Endodermal cell (in vitro differentiated cells): ENCODE measurements at regions not wholly inside any gene's neighbourhood (a gene's known extent, or its start where the extent isn't known, plus 50 kb on each side); places are given as distances from the start of the nearest gene placed in this dataset.

ENCODE experiments used
- DNase-seq: peaks from one replicate; pipeline ENCODE4 v3.0.0-alpha.2; 2017
- H3K27ac ChIP-seq: 2 replicates; pipeline ENCODE4 v1.5.1; 2013; ENCODE audit warnings: mild to moderate bottlenecking, low read depth, low read length, moderate library complexity
- H3K27me3 ChIP-seq: 2 replicates; pipeline ENCODE4 v1.6.1; 2013; ENCODE audit warnings: mild to moderate bottlenecking, low read length, moderate library complexity; ENCODE audit not compliant: insufficient read depth, control insufficient read depth, poor library complexity, severe bottlenecking
- H3K36me3 ChIP-seq: 2 replicates; pipeline ENCODE4 v1.7.0; 2013; ENCODE audit warnings: mild to moderate bottlenecking, low read length, moderate library complexity; ENCODE audit not compliant: control insufficient read depth, insufficient read depth
- H3K4me1 ChIP-seq: one replicate; pipeline ENCODE4 v1.7.0; 2013; ENCODE audit warnings: low read length; ENCODE audit not compliant: control insufficient read depth, insufficient read depth
- H3K4me3 ChIP-seq: 2 replicates; pipeline ENCODE4 v1.5.1; 2013; ENCODE audit warnings: mild to moderate bottlenecking, low read length, moderate library complexity
- H3K9ac ChIP-seq: 2 replicates; pipeline ENCODE4 v1.6.1; 2013; ENCODE audit warnings: mild to moderate bottlenecking, low read length, moderate library complexity; ENCODE audit not compliant: poor library complexity, severe bottlenecking; ENCODE audit errors: extremely low read depth
- H3K9me3 ChIP-seq: 2 replicates; pipeline ENCODE4 v1.6.1; 2013; ENCODE audit warnings: mild to moderate bottlenecking, low read length, moderate library complexity; ENCODE audit not compliant: control insufficient read depth
- H3K27ac Mint-ChIP-seq: 2 replicates; pipeline ENCODE4 v1.8.0; 2020; ENCODE audit warnings: mixed read lengths
- H3K27me3 Mint-ChIP-seq: 2 replicates; pipeline ENCODE4 v1.8.0; 2021; ENCODE audit warnings: mild to moderate bottlenecking, mixed read lengths; ENCODE audit not compliant: insufficient read depth
- H3K36me3 Mint-ChIP-seq: 2 replicates; pipeline ENCODE4 v1.8.0; 2020; ENCODE audit warnings: low read depth, mixed read lengths
- H3K4me1 Mint-ChIP-seq: 2 replicates; pipeline ENCODE4 v1.8.0; 2020; ENCODE audit warnings: mixed read lengths
- H3K4me3 Mint-ChIP-seq: 2 replicates; pipeline ENCODE4 v1.8.0; 2020; ENCODE audit warnings: mild to moderate bottlenecking, moderate library complexity, mixed read lengths
- H3K9me3 Mint-ChIP-seq: 2 replicates; pipeline ENCODE4 v1.8.0; 2020; ENCODE audit warnings: mild to moderate bottlenecking, mixed read lengths
- WGBS, 2 experiments: methylation state at CpG; one replicate each; pipeline versions ENCODE4 v1.1.5 to v1.1.7; 2013; ENCODE audit warnings: missing lambda C conversion rate in 2 of 2, mixed read lengths in 1 of 2; ENCODE audit not compliant: insufficient coverage in 1 of 2, insufficient read length in 1 of 2; 5-methylcytosine and 5-hydroxymethylcytosine counted together
- TF ChIP-seq, protein P1 (sequence below): fragments of 200-600 bp; sonication (generic); conservative IDR thresholded peaks from 2 replicates; pipeline ENCODE4 v1.5.0; 2021; ENCODE audit warnings: antibody characterized with exemption, mild to moderate bottlenecking

DNA sequence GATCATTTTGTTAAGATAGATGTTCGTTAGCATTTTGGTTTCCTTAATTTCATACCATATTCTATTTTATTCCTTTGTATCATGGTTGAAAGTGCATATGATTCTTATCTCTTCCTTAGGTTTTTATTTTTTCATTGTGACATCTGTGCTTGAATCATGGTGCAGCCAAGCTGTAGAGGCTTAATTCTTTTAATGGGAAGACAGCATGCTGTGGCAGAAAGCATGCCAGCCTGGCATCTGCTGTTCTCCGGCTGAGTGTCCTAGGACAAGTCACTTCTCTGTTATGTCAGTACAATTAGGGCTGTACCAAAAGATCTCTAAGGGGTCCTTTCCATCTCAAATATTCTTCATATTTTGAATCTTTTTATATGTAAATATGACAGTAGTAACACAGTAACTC lies 68.5 kb upstream of the PMFBP1 start:
- H3K27me3 Mint-ChIP-seq: no peaks in the 10 kb centered on the region
- H3K4me3 Mint-ChIP-seq: no peak overlapping the region
- no peak overlapping the region for H3K27ac Mint-ChIP-seq
- Histone ChIP-seq H3K27me3 (no peaks in the 10 kb centered on the region), H3K4me1 (peaks cover 4% of the 10 kb centered on the region), H3K36me3 (no peaks in the 10 kb centered on the region), H3K27ac (no peak overlapping the region), H3K9me3 (peaks cover 22% of the 10 kb centered on the region), H3K9ac (no peak overlapping the region), H3K4me3 (no peak overlapping the region)
- H3K9me3 Mint-ChIP-seq: peaks cover 6% of the 10 kb centered on the region
- no peaks in the 10 kb centered on the region for H3K36me3 Mint-ChIP-seq
- TF ChIP-seq, protein P1, sequence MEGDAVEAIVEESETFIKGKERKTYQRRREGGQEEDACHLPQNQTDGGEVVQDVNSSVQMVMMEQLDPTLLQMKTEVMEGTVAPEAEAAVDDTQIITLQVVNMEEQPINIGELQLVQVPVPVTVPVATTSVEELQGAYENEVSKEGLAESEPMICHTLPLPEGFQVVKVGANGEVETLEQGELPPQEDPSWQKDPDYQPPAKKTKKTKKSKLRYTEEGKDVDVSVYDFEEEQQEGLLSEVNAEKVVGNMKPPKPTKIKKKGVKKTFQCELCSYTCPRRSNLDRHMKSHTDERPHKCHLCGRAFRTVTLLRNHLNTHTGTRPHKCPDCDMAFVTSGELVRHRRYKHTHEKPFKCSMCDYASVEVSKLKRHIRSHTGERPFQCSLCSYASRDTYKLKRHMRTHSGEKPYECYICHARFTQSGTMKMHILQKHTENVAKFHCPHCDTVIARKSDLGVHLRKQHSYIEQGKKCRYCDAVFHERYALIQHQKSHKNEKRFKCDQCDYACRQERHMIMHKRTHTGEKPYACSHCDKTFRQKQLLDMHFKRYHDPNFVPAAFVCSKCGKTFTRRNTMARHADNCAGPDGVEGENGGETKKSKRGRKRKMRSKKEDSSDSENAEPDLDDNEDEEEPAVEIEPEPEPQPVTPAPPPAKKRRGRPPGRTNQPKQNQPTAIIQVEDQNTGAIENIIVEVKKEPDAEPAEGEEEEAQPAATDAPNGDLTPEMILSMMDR: no peak
- no peak for DNase-seq
- peaks cover 2% of the 10 kb centered on the region for H3K4me1 Mint-ChIP-seq
- WGBS, 2 experiments: 87 to 100% methylated on average over 1 of the region's 2 CpGs

DNA sequence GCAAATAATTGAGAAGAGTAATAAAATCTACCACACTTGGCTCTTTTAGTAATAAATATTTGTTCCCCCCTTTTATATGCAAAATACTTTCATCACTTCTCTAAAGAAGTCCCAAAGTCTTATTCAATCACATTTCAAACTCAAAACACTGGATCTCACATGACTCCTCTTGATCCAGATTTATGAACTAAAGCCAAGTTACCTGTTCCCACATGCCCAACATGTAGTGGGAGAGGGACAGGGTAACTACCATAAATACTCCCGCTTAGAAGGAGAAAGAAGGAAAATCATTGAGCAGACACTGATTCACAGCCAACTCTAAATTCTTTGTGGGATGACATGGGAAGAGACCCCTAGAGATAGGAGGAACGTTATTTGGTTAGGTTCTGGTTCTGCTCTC lies 64.9 kb upstream of the PMFBP1 start:
- H3K27me3 Mint-ChIP-seq: no peaks in the 10 kb centered on the region
- peaks cover 4% of the 10 kb centered on the region for H3K4me1 ChIP-seq
- 91 to 95% methylated on average over 2 of the region's 2 CpGs for WGBS, 2 experiments

GRCh38 chr16:72234387-72234786 lies 62.4 kb upstream of the PMFBP1 start:
- Histone ChIP-seq H3K27ac (no peak overlapping the region), H3K36me3 (no peaks in the 10 kb centered on the region), H3K9me3 (peaks cover 20% of the 10 kb centered on the region), H3K4me3 (no peak overlapping the region), H3K9ac (no peak overlapping the region), H3K27me3 (no peaks in the 10 kb centered on the region), H3K4me1 (no peaks in the 10 kb centered on the region)
- Mint-ChIP-seq H3K27me3 (no peaks in the 10 kb centered on the region), H3K36me3 (no peaks in the 10 kb centered on the region), H3K9me3 (peaks cover 6% of the 10 kb centered on the region), H3K4me3 (no peak overlapping the region), H3K27ac (no peak overlapping the region), H3K4me1 (no peaks in the 10 kb centered on the region)
- TF ChIP-seq, protein P1: no peak
- DNase-seq: no peak
- 89 to 92% methylated on average over 4 to 5 of the region's 5 CpGs for WGBS, 2 experiments

More for the DNA sequence above, 64.9 kb upstream of the PMFBP1 start:
- Mint-ChIP-seq H3K36me3 (no peaks in the 10 kb centered on the region), H3K9me3 (peaks cover 6% of the 10 kb centered on the region), H3K27ac (no peak overlapping the region), H3K4me1 (no peaks in the 10 kb centered on the region), H3K4me3 (no peak overlapping the region)
- DNase-seq: no peak
- Histone ChIP-seq H3K27me3 (no peaks in the 10 kb centered on the region), H3K36me3 (no peaks in the 10 kb centered on the region), H3K27ac (no peak overlapping the region), H3K4me3 (no peak overlapping the region), H3K9me3 (peaks cover 22% of the 10 kb centered on the region), H3K9ac (no peak overlapping the region)
- TF ChIP-seq, protein P1: no peak
